Amniotic epithelial cell (primary cell): ENCODE measurements at regions not wholly inside any gene's neighbourhood (a gene's known extent, or its start where the extent isn't known, plus 50 kb on each side); places are given as distances from the start of the nearest gene placed in this dataset.

Source experiments
- DNase-seq: peaks from one replicate; pipeline ENCODE4 v3.0.0-alpha.2; 2010; ENCODE audit warnings: low read depth

- DNase-seq, result no peak
Measured at GRCh38 chr3:130839813-130840212, 54.1 kb upstream of the ATP2C1 start.

GRCh38 chr3:130841357-130841756 lies 52.5 kb upstream of the ATP2C1 start:
- no peak for DNase-seq

GRCh38 chr3:130843441-130843840 lies 50.4 kb upstream of the ATP2C1 start:
- no peak for DNase-seq
